Keratinocyte (primary cell): ENCODE measurements at regions not wholly inside any gene's neighbourhood (a gene's known extent, or its start where the extent isn't known, plus 50 kb on each side); places are given as distances from the start of the nearest gene placed in this dataset.

Experiments used
- DNase-seq: peaks from one replicate; pipeline ENCODE4 v3.0.0-alpha.2; 2011; ENCODE audit warnings: low read depth, missing footprints, low spot score
- FAIRE-seq: peaks from 2 replicates; lab custom pipeline; 2011; peaks lifted over from hg19 to GRCh38; lab: Jason Lieb, UNC
- H2AFZ ChIP-seq: 2 replicates; pipeline ENCODE4 v1.6.0; 2012; ENCODE audit warnings: low read length, control low read depth, inconsistent platforms; ENCODE audit not compliant: control insufficient read depth
- H3K27ac ChIP-seq: 2 replicates; pipeline ENCODE4 v1.5.1; 2011; ENCODE audit warnings: low read length; ENCODE audit not compliant: control insufficient read depth, insufficient read depth
- H3K27me3 ChIP-seq: 3 replicates; pipeline ENCODE4 v1.6.0; 2011; ENCODE audit warnings: low read length; ENCODE audit not compliant: control insufficient read depth, insufficient read depth; ENCODE audit errors: extremely low read depth
- H3K36me3 ChIP-seq, 2 experiments: 2 replicates in 1 of 2; 3 replicates in 1 of 2; pipeline ENCODE4 v1.5.1; 2011; ENCODE audit warnings: low read length in 2 of 2, mild to moderate bottlenecking in 1 of 2; ENCODE audit not compliant: control insufficient read depth in 2 of 2, insufficient read depth in 2 of 2; ENCODE audit errors: extremely low read depth in 1 of 2
- H3K4me1 ChIP-seq: 3 replicates; pipeline ENCODE4 v1.5.1; 2011; ENCODE audit warnings: low read length; ENCODE audit not compliant: control insufficient read depth, insufficient read depth; ENCODE audit errors: extremely low read depth
- H3K4me2 ChIP-seq: 3 replicates; pipeline ENCODE4 v1.6.0; 2011; ENCODE audit warnings: low read depth, low read length; ENCODE audit not compliant: control insufficient read depth, insufficient read depth; ENCODE audit errors: extremely low read depth
- H3K4me3 ChIP-seq, 3 experiments: fragments of 200-600 bp in 1 of 3; sonication (generic) in 1 of 3; 2 replicates in 2 of 3; 3 replicates in 1 of 3; pipeline ENCODE4 v1.5.1; 2011 to 2016; ENCODE audit warnings: low read length in 3 of 3, mild to moderate bottlenecking in 3 of 3, control low read depth in 2 of 3, inconsistent platforms in 1 of 3, low read depth in 1 of 3, mixed read lengths in 1 of 3, mixed run types in 1 of 3, moderate library complexity in 1 of 3; ENCODE audit not compliant: control insufficient read depth in 2 of 3, insufficient read depth in 2 of 3; ENCODE audit errors: extremely low read depth in 1 of 3
- H3K79me2 ChIP-seq: 2 replicates; pipeline ENCODE4 v1.6.0; 2012; ENCODE audit warnings: low read length; ENCODE audit not compliant: control insufficient read depth, insufficient read depth
- H3K9ac ChIP-seq: 3 replicates; pipeline ENCODE4 v1.6.0; 2011; ENCODE audit warnings: low read length; ENCODE audit not compliant: control insufficient read depth, insufficient read depth; ENCODE audit errors: extremely low read depth
- H3K9me1 ChIP-seq: 3 replicates; pipeline ENCODE4 v1.6.0; 2011; ENCODE audit warnings: low read length; ENCODE audit not compliant: control insufficient read depth, insufficient read depth; ENCODE audit errors: extremely low read depth
- H3K9me3 ChIP-seq: 2 replicates; pipeline ENCODE4 v1.5.1; 2012; ENCODE audit warnings: low read depth, low read length; ENCODE audit not compliant: control insufficient read depth
- H4K20me1 ChIP-seq: 3 replicates; pipeline ENCODE4 v1.6.0; 2011; ENCODE audit warnings: low read length; ENCODE audit not compliant: control insufficient read depth, insufficient read depth; ENCODE audit errors: extremely low read depth
- EZH2 ChIP-seq: IDR thresholded peaks from one replicate; pipeline ENCODE4 v1.6.1; 2012; ENCODE audit warnings: inconsistent platforms, mild to moderate bottlenecking, low read length, moderate library complexity
- dilution Hi-C: fragments of 300-500 bp; cut with MboI; formaldehyde crosslinking; loops from one replicate; pipeline ENCODE4 v1.7.0; 2020; ENCODE audit warnings: low sequenced_read_pairs; ENCODE audit not compliant: extremely low pct_ligation_motif_present
- TF ChIP-seq, protein P1 (sequence below), 3 experiments: IDR thresholded peaks in 1 of 3; conservative IDR thresholded peaks in 1 of 3; optimal IDR thresholded peaks in 1 of 3; 2 replicates in 2 of 3; 3 replicates in 1 of 3; pipeline versions ENCODE3 to v1.5.1; 2011; ENCODE audit warnings: low read length in 3 of 3, mild to moderate bottlenecking in 3 of 3, moderate library complexity in 2 of 3, control low read depth in 1 of 3, inconsistent platforms in 1 of 3; ENCODE audit not compliant: insufficient read depth in 2 of 3; ENCODE audit errors: extremely low read depth in 1 of 3

DNA sequence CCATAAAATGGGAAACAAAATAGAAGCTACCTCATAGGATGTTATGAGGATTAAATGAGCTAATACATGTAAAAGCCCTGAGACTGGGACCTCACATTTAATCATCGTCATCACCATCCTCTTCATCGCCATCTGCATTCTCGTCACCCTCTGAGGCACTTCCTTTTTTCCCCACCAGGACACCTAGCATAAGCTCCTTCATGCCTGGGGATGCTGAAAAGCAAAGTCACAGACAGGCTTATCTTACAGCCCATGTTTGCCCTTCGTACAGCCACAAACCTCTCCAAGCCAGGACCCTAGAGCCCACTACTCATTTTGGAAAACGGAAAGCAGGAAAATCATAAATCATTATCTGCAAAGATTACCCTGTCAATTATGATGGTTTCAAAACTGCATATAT lies 249.6 kb downstream of the GPAM start:
- H3K9me1 ChIP-seq = no peaks in the 10 kb centered on the region
- DNase-seq (no peak), FAIRE-seq (no peak)
- no peak overlapping the region for H2AFZ ChIP-seq
- no peak overlapping the region for H3K27ac ChIP-seq
- H3K36me3 ChIP-seq = no peaks in the 10 kb centered on the region
- H3K4me1 ChIP-seq = no peaks in the 10 kb centered on the region
- TF ChIP-seq, protein P1, sequence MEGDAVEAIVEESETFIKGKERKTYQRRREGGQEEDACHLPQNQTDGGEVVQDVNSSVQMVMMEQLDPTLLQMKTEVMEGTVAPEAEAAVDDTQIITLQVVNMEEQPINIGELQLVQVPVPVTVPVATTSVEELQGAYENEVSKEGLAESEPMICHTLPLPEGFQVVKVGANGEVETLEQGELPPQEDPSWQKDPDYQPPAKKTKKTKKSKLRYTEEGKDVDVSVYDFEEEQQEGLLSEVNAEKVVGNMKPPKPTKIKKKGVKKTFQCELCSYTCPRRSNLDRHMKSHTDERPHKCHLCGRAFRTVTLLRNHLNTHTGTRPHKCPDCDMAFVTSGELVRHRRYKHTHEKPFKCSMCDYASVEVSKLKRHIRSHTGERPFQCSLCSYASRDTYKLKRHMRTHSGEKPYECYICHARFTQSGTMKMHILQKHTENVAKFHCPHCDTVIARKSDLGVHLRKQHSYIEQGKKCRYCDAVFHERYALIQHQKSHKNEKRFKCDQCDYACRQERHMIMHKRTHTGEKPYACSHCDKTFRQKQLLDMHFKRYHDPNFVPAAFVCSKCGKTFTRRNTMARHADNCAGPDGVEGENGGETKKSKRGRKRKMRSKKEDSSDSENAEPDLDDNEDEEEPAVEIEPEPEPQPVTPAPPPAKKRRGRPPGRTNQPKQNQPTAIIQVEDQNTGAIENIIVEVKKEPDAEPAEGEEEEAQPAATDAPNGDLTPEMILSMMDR (optimal IDR thresholded peaks at IDR 0.05 in 1 of 3, IDR thresholded peaks at IDR 0.05 in 1 of 3, conservative IDR thresholded peaks at IDR 0.05 in 1 of 3; ENCODE audit: extremely low read depth in 1 of 3, insufficient read depth in 2 of 3, low read length in 3 of 3) = no peak
- TF ChIP-seq EZH2 = no peak
- no peaks in the 10 kb centered on the region for H3K79me2 ChIP-seq
- H3K27me3 ChIP-seq = no peaks in the 10 kb centered on the region
- H3K9me3 ChIP-seq = no peaks in the 10 kb centered on the region
- no peak overlapping the region for H3K9ac ChIP-seq
- no peak overlapping the region for H3K4me2 ChIP-seq
- H3K4me3 ChIP-seq = no peak overlapping the region
- dilution Hi-C loops = no loop called here
- H4K20me1 ChIP-seq = no peaks in the 10 kb centered on the region

DNA sequence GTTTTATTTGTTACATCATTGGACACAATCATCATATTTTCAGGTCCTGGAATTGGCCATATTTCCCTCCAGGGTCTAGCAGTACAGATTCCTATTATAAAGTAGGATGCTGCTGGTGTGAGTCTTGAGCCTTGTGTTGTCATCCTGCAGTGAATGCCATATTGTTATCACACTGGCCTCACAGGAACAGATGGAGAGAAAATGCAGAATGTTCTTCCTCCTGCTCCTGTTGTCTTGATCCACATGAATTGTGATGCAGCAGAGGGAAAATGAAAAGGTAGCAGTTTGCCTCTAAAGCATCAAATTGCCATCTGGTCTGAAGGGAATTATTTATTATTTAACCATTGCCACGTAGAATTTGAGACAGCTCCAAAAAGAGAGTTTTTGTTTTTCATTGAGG lies 248.6 kb downstream of the GPAM start:
- Histone ChIP-seq H3K9me1 (no peaks in the 10 kb centered on the region), H3K27me3 (no peaks in the 10 kb centered on the region), H3K4me3 (no peak overlapping the region), H3K9ac (no peak overlapping the region), H2AFZ (no peak overlapping the region), H3K79me2 (no peaks in the 10 kb centered on the region), H3K4me2 (no peak overlapping the region), H4K20me1 (no peaks in the 10 kb centered on the region), H3K9me3 (no peaks in the 10 kb centered on the region), H3K27ac (no peak overlapping the region), H3K4me1 (no peaks in the 10 kb centered on the region), H3K36me3 (no peaks in the 10 kb centered on the region)
- FAIRE-seq (no peak), DNase-seq (no peak)
- TF ChIP-seq, protein P1 (optimal IDR thresholded peaks at IDR 0.05 in 1 of 3, IDR thresholded peaks at IDR 0.05 in 1 of 3, conservative IDR thresholded peaks at IDR 0.05 in 1 of 3; ENCODE audit: extremely low read depth in 1 of 3, insufficient read depth in 2 of 3, low read length in 3 of 3) = no peak
- TF ChIP-seq EZH2 = no peak
- dilution Hi-C loops = no loop called here
